Trophoblast cell (in vitro differentiated cells and primary cell): ENCODE measurements at regions not wholly inside any gene's neighbourhood (a gene's known extent, or its start where the extent isn't known, plus 50 kb on each side); places are given as distances from the start of the nearest gene placed in this dataset.

Source experiments
- DNase-seq, 2 donors: peaks; one replicate each; pipeline ENCODE4 v3.0.0-alpha.2; 2016
- H2AFZ ChIP-seq: 2 replicates; pipeline ENCODE4 v1.6.1; 2013; ENCODE audit warnings: low read length, moderate library complexity, mild to moderate bottlenecking; ENCODE audit not compliant: insufficient read depth, poor library complexity
- H2AK5ac ChIP-seq: 2 replicates; pipeline ENCODE4 v1.6.1; 2013; ENCODE audit warnings: mild to moderate bottlenecking, low read length
- H2BK120ac ChIP-seq: 2 replicates; pipeline ENCODE4 v1.6.1; 2013; ENCODE audit warnings: low read length, mild to moderate bottlenecking, moderate library complexity; ENCODE audit not compliant: insufficient read depth, poor library complexity
- H2BK12ac ChIP-seq: 2 replicates; pipeline ENCODE4 v1.6.1; 2013; ENCODE audit warnings: mild to moderate bottlenecking, low read length, moderate library complexity
- H2BK5ac ChIP-seq: 2 replicates; pipeline ENCODE4 v1.6.1; 2013; ENCODE audit warnings: low read length, low read depth, moderate library complexity, mild to moderate bottlenecking; ENCODE audit not compliant: poor library complexity
- H3K14ac ChIP-seq: 2 replicates; pipeline ENCODE4 v1.6.1; 2013; ENCODE audit warnings: mild to moderate bottlenecking, low read length
- H3K18ac ChIP-seq: 2 replicates; pipeline ENCODE4 v1.6.1; 2013; ENCODE audit warnings: mild to moderate bottlenecking, low read length
- H3K23ac ChIP-seq: 2 replicates; pipeline ENCODE4 v1.6.1; 2013; ENCODE audit warnings: low read length
- H3K27ac ChIP-seq: 2 replicates; pipeline ENCODE4 v1.5.1; 2013; ENCODE audit warnings: low read depth, mild to moderate bottlenecking, inconsistent platforms, low read length, moderate library complexity
- H3K27me3 ChIP-seq: 2 replicates; pipeline ENCODE4 v1.6.1; 2013; ENCODE audit warnings: inconsistent platforms, mild to moderate bottlenecking, low read length, moderate library complexity; ENCODE audit not compliant: insufficient read depth
- H3K36me3 ChIP-seq, 2 experiments: 1 replicate in 1 of 2; 2 replicates in 1 of 2; pipeline ENCODE4 v1.6.1; 2013; ENCODE audit warnings: low read length in 2 of 2, mild to moderate bottlenecking in 2 of 2, moderate library complexity in 1 of 2; ENCODE audit not compliant: insufficient read depth in 2 of 2, control insufficient read depth in 1 of 2
- H3K4ac ChIP-seq: 2 replicates; pipeline ENCODE4 v1.6.1; 2013; ENCODE audit warnings: low read depth, mild to moderate bottlenecking, low read length, moderate library complexity
- H3K4me1 ChIP-seq, 2 experiments: 1 replicate in 1 of 2; 2 replicates in 1 of 2; pipeline ENCODE4 v1.6.1; 2013; ENCODE audit warnings: low read length in 2 of 2, mild to moderate bottlenecking in 2 of 2, moderate library complexity in 1 of 2; ENCODE audit not compliant: insufficient read depth in 2 of 2, control insufficient read depth in 1 of 2
- H3K4me2 ChIP-seq: 2 replicates; pipeline ENCODE4 v1.6.1; 2013; ENCODE audit warnings: inconsistent platforms, mild to moderate bottlenecking, low read length, moderate library complexity
- H3K4me3 ChIP-seq: 2 replicates; pipeline ENCODE4 v1.5.1; 2013; ENCODE audit warnings: mild to moderate bottlenecking, low read depth, low read length, inconsistent platforms
- H3K79me1 ChIP-seq: one replicate; pipeline ENCODE4 v1.6.1; 2013; ENCODE audit warnings: low read length
- H3K79me2 ChIP-seq: 2 replicates; pipeline ENCODE4 v1.6.1; 2013; ENCODE audit warnings: low read length, mild to moderate bottlenecking; ENCODE audit not compliant: control insufficient read depth, insufficient read depth, poor library complexity
- H3K9ac ChIP-seq: 2 replicates; pipeline ENCODE4 v1.6.1; 2013; ENCODE audit warnings: mild to moderate bottlenecking, low read length
- H3K9me3 ChIP-seq: 2 replicates; pipeline ENCODE4 v1.6.1; 2013; ENCODE audit warnings: low read depth, mild to moderate bottlenecking, control low read depth, inconsistent platforms, low read length; ENCODE audit not compliant: insufficient read depth
- H4K12ac ChIP-seq: 2 replicates; pipeline ENCODE4 v1.6.1; 2013; ENCODE audit warnings: low read depth, mild to moderate bottlenecking, low read length, moderate library complexity
- H4K8ac ChIP-seq: 2 replicates; pipeline ENCODE4 v1.6.1; 2013; ENCODE audit warnings: low read depth, mild to moderate bottlenecking, low read length, moderate library complexity
- H4K91ac ChIP-seq: one replicate; pipeline ENCODE4 v1.6.1; 2013; ENCODE audit warnings: low read depth, mild to moderate bottlenecking, low read length, moderate library complexity
- WGBS: extraction: QIAGEN DNeasy Blood & Tissue Kit; methylation state at CpG from one replicate; pipeline ENCODE4 v1.1.7; 2013; ENCODE audit warnings: missing lambda C conversion rate; ENCODE audit not compliant: insufficient read length, insufficient coverage; ENCODE audit errors: extremely low coverage; 5-methylcytosine and 5-hydroxymethylcytosine counted together

DNA sequence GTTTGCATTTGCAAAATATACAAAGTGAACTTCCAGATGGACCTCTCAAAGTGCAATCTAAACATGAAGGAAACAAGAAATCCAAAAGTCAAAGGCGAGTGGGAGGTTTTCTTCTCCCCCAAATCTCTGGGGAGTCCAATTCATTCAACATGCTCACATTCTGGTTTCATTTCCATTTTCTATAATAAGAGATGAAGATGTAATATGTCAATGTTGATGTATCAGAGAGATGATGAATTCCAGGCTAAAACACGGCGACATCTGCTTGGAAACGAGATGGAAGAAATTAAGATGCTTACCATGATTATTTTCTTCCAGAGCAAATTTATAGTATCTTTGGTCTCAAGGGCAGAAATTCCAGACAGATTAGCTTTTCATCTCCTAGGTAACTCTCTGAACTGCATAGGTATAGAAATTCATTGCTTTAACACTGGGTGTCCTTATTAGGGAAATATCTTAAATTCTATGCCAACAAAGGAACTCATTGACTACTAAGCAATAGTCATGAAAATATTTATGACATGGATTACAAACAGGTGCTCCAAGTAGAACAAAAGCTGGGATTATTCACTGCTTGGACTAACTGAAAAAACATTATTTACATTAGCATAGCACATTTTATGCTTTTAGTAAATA lies 287.9 kb downstream of the SEC61B start:
- Histone ChIP-seq H2AFZ (no peak overlapping the region), H4K91ac (no peak overlapping the region), H2BK120ac (no peak overlapping the region), H3K9ac (no peak overlapping the region), H2BK12ac (no peak overlapping the region), H3K4me1 (no peaks in the 10 kb centered on the region), H3K27me3 (no peaks in the 10 kb centered on the region), H3K79me1 (no peaks in the 10 kb centered on the region), H3K27ac (no peak overlapping the region), H3K4me2 (no peak overlapping the region), H3K36me3 (no peaks in the 10 kb centered on the region), H3K79me2 (no peaks in the 10 kb centered on the region), H2AK5ac (no peak overlapping the region), H3K23ac (no peak overlapping the region), H4K12ac (no peak overlapping the region), H3K4me3 (no peak overlapping the region), H2BK5ac (no peak overlapping the region), H3K18ac (no peak overlapping the region), H4K8ac (no peak overlapping the region), H3K14ac (no peak overlapping the region), H3K4ac (no peak overlapping the region), H3K9me3 (no peaks in the 10 kb centered on the region)
- no CpG with 5 or more reads among the region's 4 CpGs for WGBS
- DNase-seq = no peak

DNA sequence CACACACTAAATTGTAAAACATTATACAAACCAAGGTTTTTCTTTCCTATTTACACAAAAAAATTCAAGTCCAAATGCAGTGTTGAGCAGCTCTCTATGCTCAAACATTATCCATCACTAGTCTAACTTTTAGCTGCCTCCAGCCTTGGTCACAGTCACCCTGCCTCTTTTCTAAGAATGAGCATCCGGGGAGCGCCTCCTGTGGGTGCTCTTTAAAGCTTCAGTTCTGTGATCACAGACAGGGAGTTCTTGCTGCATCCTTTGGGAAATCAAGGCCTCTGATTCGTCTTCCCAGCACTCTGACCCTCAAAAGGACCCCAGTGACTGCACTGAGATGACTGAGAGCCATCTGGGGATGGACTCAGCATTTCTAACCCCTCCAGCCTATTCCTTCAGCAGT lies 289.6 kb downstream of the SEC61B start:
- H3K4me2 ChIP-seq = no peak overlapping the region
- H3K79me1 ChIP-seq = no peaks in the 10 kb centered on the region
- H3K9ac ChIP-seq = no peak overlapping the region
- no peak overlapping the region for H3K23ac ChIP-seq
- no peak overlapping the region for H3K14ac ChIP-seq
- no peak overlapping the region for H3K4ac ChIP-seq
- no peak overlapping the region for H2AFZ ChIP-seq
- no peak overlapping the region for H2BK12ac ChIP-seq
- H3K27ac ChIP-seq = no peak overlapping the region
- no peak overlapping the region for H4K8ac ChIP-seq
- no peak overlapping the region for H2BK120ac ChIP-seq
- no peak overlapping the region for H3K18ac ChIP-seq
- H3K9me3 ChIP-seq = no peaks in the 10 kb centered on the region
- H2AK5ac ChIP-seq = no peak overlapping the region
- no peak overlapping the region for H4K12ac ChIP-seq
- no peak overlapping the region for H3K4me3 ChIP-seq
- no peak for DNase-seq
- no CpG with 5 or more reads among the region's 3 CpGs for WGBS
- H3K4me1 ChIP-seq = no peaks in the 10 kb centered on the region
- H2BK5ac ChIP-seq = no peak overlapping the region
- no peak overlapping the region for H4K91ac ChIP-seq
- H3K79me2 ChIP-seq = no peaks in the 10 kb centered on the region
- H3K27me3 ChIP-seq = no peaks in the 10 kb centered on the region
- H3K36me3 ChIP-seq = no peaks in the 10 kb centered on the region

DNA sequence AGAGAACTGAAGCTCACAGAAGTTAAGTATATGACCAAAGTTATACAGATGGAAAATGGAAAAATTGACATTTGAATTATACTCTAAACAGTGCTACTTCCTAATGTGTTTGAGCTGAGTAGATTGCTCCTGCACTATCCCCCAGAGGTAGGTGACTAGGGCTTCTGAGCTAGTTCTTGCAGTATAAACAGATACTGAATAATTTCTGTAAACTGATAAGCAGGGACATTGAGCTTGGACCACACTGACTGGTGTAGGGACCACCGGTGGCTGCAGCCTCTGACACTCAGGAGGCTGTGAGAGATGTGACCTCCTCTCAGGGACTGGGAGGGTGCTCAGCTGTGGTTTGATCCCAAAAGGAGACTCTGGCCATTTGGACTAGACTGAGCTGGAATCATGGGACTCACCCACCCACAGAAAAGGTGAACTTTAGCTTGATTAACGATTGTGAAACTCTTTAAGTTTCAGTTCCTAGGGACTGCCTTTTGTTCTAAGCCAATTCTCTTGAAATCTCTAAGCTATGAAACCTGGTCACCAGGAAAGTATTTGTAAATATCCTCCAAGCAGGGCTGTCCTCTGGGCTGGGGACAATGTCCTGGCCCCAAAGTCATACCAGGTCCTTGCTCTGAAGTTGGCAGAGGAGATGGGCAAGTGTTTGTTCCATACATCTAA lies 291.5 kb downstream of the SEC61B start:
- no peak overlapping the region for H3K18ac ChIP-seq
- no peak overlapping the region for H4K12ac ChIP-seq
- no peak overlapping the region for H3K9ac ChIP-seq
- no peak overlapping the region for H4K8ac ChIP-seq
- no peak overlapping the region for H3K27ac ChIP-seq
- H3K79me1 ChIP-seq = no peaks in the 10 kb centered on the region
- WGBS = no CpG with 5 or more reads among the region's 2 CpGs
- no peak overlapping the region for H2AK5ac ChIP-seq
- DNase-seq = no peak
- H2BK120ac ChIP-seq = no peak overlapping the region
- no peaks in the 10 kb centered on the region for H3K36me3 ChIP-seq
- H3K4me1 ChIP-seq = no peaks in the 10 kb centered on the region
- no peak overlapping the region for H2BK12ac ChIP-seq
- no peak overlapping the region for H3K23ac ChIP-seq
- no peaks in the 10 kb centered on the region for H3K27me3 ChIP-seq
- no peak overlapping the region for H3K14ac ChIP-seq
- no peak overlapping the region for H2BK5ac ChIP-seq
- no peaks in the 10 kb centered on the region for H3K9me3 ChIP-seq
- H3K4ac ChIP-seq = no peak overlapping the region
- no peak overlapping the region for H3K4me3 ChIP-seq
- H4K91ac ChIP-seq = no peak overlapping the region
- H2AFZ ChIP-seq = no peak overlapping the region
- H3K4me2 ChIP-seq = no peak overlapping the region
- H3K79me2 ChIP-seq = no peaks in the 10 kb centered on the region

DNA sequence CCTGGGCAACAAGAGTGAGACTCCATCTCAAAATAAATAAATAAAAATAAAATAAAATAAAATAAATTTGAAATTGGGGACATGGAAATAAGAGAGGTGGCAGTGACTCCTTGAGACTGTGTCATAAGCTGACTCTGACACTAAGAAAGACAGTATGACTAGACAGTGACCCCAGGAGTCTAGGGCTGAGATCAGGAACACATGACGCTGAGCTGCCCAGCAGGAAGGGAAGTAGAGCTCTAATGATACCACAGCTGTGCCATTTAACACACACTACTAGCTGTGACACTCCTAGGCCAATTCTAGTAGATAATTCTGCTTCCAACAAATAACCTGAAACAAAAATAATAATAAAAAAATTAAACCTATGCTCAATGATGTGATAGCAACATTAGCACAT lies 293.0 kb downstream of the SEC61B start:
- Histone ChIP-seq H3K36me3 (no peaks in the 10 kb centered on the region), H3K4me1 (no peaks in the 10 kb centered on the region), H4K8ac (no peak overlapping the region), H3K27me3 (no peaks in the 10 kb centered on the region), H3K4ac (no peak overlapping the region), H4K12ac (no peak overlapping the region), H2BK5ac (no peak overlapping the region), H2AFZ (no peak overlapping the region), H3K4me3 (no peak overlapping the region), H2AK5ac (no peak overlapping the region), H3K14ac (no peak overlapping the region), H3K79me2 (no peaks in the 10 kb centered on the region), H2BK12ac (no peak overlapping the region), H3K9me3 (no peaks in the 10 kb centered on the region), H3K9ac (no peak overlapping the region), H3K79me1 (no peaks in the 10 kb centered on the region), H3K4me2 (no peak overlapping the region), H2BK120ac (no peak overlapping the region), H4K91ac (no peak overlapping the region), H3K23ac (no peak overlapping the region), H3K27ac (no peak overlapping the region), H3K18ac (no peak overlapping the region)
- peak; percentile 14 to 20 for DNase-seq
- WGBS = no CpG with 5 or more reads among the region's 1 CpG
